Endothelial cell of umbilical vein (primary cell): ENCODE measurements at regions not wholly inside any gene's neighbourhood (a gene's known extent, or its start where the extent isn't known, plus 50 kb on each side); places are given as distances from the start of the nearest gene placed in this dataset.

Experiments used
- BruUV-seq: library from RNA; stranded (reverse); fragments of 400-500 nt; replicated peaks from 2 replicates; lab custom pipeline; 2021; lab: Mats Ljungman, UMichigan
- CTCF ChIA-PET: fragments of 300-600, 350-600 bp; sonication (Branson Sonifier 250); formaldehyde crosslinking; loops from one replicate; lab custom pipeline; 2021; ENCODE audit warnings: antibody characterized with exemption, inconsistent platforms; lab: Charles Lee
- POLR2A ChIA-PET: fragments of 300-600, 350-600 bp; sonication (Branson Sonifier 250); formaldehyde crosslinking; loops from one replicate; lab custom pipeline; 2021; ENCODE audit warnings: antibody characterized with exemption, inconsistent platforms; lab: Charles Lee
- DNase-seq: peaks from one replicate; pipeline ENCODE4 v3.0.0-alpha.2; 2011; ENCODE audit warnings: low read depth, low spot score
- FAIRE-seq: peaks from 2 replicates; lab custom pipeline; 2011; peaks lifted over from hg19 to GRCh38; lab: Jason Lieb, UNC
- H2AFZ ChIP-seq: 2 replicates; pipeline ENCODE4 v1.6.0; 2012; ENCODE audit warnings: low read depth, low read length, control low read depth, inconsistent platforms
- H3K27ac ChIP-seq: 2 replicates; pipeline ENCODE4 v1.5.1; 2011; ENCODE audit warnings: low read depth, mild to moderate bottlenecking, control low read depth, low read length, moderate library complexity; ENCODE audit not compliant: insufficient read depth
- H3K27me3 ChIP-seq, 2 experiments: 2 replicates each; pipeline versions ENCODE4 v1.6.0 to v1.6.1; 2011; ENCODE audit warnings: low read length in 2 of 2, mixed read lengths in 1 of 2; ENCODE audit not compliant: control insufficient read depth in 2 of 2, insufficient read depth in 2 of 2
- H3K36me3 ChIP-seq, 2 experiments: 2 replicates in 1 of 2; 3 replicates in 1 of 2; pipeline ENCODE4 v1.5.1; 2011; ENCODE audit warnings: low read length in 2 of 2, mild to moderate bottlenecking in 1 of 2, moderate library complexity in 1 of 2; ENCODE audit not compliant: control insufficient read depth in 2 of 2, insufficient read depth in 2 of 2; ENCODE audit errors: extremely low read depth in 1 of 2
- H3K4me1 ChIP-seq: 3 replicates; pipeline ENCODE4 v1.5.1; 2011; ENCODE audit warnings: mild to moderate bottlenecking, low read length; ENCODE audit not compliant: control insufficient read depth, insufficient read depth; ENCODE audit errors: extremely low read depth
- H3K4me2 ChIP-seq: 2 replicates; pipeline ENCODE4 v1.6.1; 2011; ENCODE audit warnings: low read length, control low read depth, mixed read lengths; ENCODE audit not compliant: insufficient read depth
- H3K4me3 ChIP-seq, 3 experiments: fragments of 200-600 bp in 1 of 3; sonication (generic), shearing (Covaris generic) in 1 of 3; replicated peaks in 1 of 3; 2 replicates each; pipeline ENCODE4 v1.5.1; 2011 to 2016; ENCODE audit warnings: control low read depth in 3 of 3, low read length in 3 of 3, mild to moderate bottlenecking in 2 of 3, inconsistent platforms in 1 of 3, low read depth in 1 of 3, moderate library complexity in 1 of 3; ENCODE audit not compliant: insufficient read depth in 1 of 3
- H3K79me2 ChIP-seq: 2 replicates; pipeline ENCODE4 v1.6.0; 2012; ENCODE audit warnings: low read length, inconsistent platforms; ENCODE audit not compliant: control insufficient read depth, insufficient read depth
- H3K9ac ChIP-seq: replicated peaks from 2 replicates; pipeline ENCODE3; 2011; ENCODE audit warnings: low read length, control low read depth; ENCODE audit not compliant: insufficient read depth; ENCODE audit errors: extremely low read depth
- H3K9me1 ChIP-seq: replicated peaks from 3 replicates; pipeline ENCODE4 v1.6.0; 2011; ENCODE audit warnings: mild to moderate bottlenecking, low read length; ENCODE audit not compliant: control insufficient read depth, insufficient read depth; ENCODE audit errors: extremely low read depth
- H3K9me3 ChIP-seq: replicated peaks from 2 replicates; pipeline ENCODE4 v1.5.1; 2012; ENCODE audit warnings: low read length, inconsistent platforms; ENCODE audit not compliant: control insufficient read depth, insufficient read depth
- H4K20me1 ChIP-seq: replicated peaks from 2 replicates; pipeline ENCODE3; 2011; ENCODE audit warnings: mild to moderate bottlenecking, low read length; ENCODE audit not compliant: control insufficient read depth, insufficient read depth; ENCODE audit errors: extremely low read depth
- EZH2 ChIP-seq: IDR thresholded peaks from 2 replicates; pipeline ENCODE4 v1.6.1; 2012; ENCODE audit warnings: borderline replicate concordance, low read depth, mild to moderate bottlenecking, moderate library complexity, low read length, inconsistent platforms; ENCODE audit not compliant: severe bottlenecking
- FOS ChIP-seq: IDR thresholded peaks from 2 replicates; pipeline ENCODE4 v1.6.1; 2011; ENCODE audit warnings: mild to moderate bottlenecking, low read length, moderate library complexity, borderline replicate concordance; ENCODE audit not compliant: insufficient read depth
- GATA2 ChIP-seq: IDR thresholded peaks from 2 replicates; pipeline ENCODE4 v1.7.0; 2011; ENCODE audit warnings: low read depth, mild to moderate bottlenecking, moderate library complexity, mixed read lengths, low read length; ENCODE audit not compliant: insufficient read length, insufficient read depth
- JUN ChIP-seq: IDR thresholded peaks from 2 replicates; pipeline ENCODE4 v1.6.1; 2011; ENCODE audit warnings: borderline replicate concordance, low read depth; ENCODE audit not compliant: insufficient read length, insufficient read depth
- MYC ChIP-seq: IDR thresholded peaks from one replicate; pipeline ENCODE4 v1.6.1; 2011; ENCODE audit warnings: mild to moderate bottlenecking, low read depth, low read length
- POLR2A ChIP-seq: IDR thresholded peaks from 2 replicates; pipeline ENCODE4 v1.6.1; 2012; ENCODE audit warnings: low read depth, mild to moderate bottlenecking, control low read depth, low read length
- POLR2AphosphoS5 ChIP-seq: IDR thresholded peaks from 2 replicates; pipeline ENCODE4 v1.6.1; 2012; ENCODE audit warnings: low read depth, mild to moderate bottlenecking, control low read depth, low read length, moderate library complexity; ENCODE audit not compliant: insufficient read depth
- dilution Hi-C: fragments of 300-500 bp; cut with MboI; formaldehyde crosslinking; loops from one replicate; pipeline ENCODE4 v1.15.0; 2019; ENCODE audit warnings: low sequenced_read_pairs; ENCODE audit not compliant: extremely low pct_ligation_motif_present
- intact Hi-C: fragments of 100-400 bp; cut with micrococcal nuclease; formaldehyde crosslinking; loops from one replicate; pipeline ENCODE4 v1.10.0; 2022
- TF ChIP-seq, protein P1 (sequence below): IDR thresholded peaks from 2 replicates; pipeline ENCODE4 v1.6.1; 2011; ENCODE audit not compliant: insufficient read depth, insufficient read length
- TF ChIP-seq, protein P2 (sequence below), 2 donors: IDR thresholded peaks; 1 replicate in 1 of 2; 2 replicates in 1 of 2; pipeline ENCODE4 v1.5.1; 2011; ENCODE audit warnings: low read length in 2 of 2, mild to moderate bottlenecking in 2 of 2, moderate library complexity in 2 of 2, control low read depth in 1 of 2, inconsistent platforms in 1 of 2, low read depth in 1 of 2; ENCODE audit not compliant: insufficient read depth in 1 of 2; ENCODE audit errors: extremely low read depth in 1 of 2

DNA sequence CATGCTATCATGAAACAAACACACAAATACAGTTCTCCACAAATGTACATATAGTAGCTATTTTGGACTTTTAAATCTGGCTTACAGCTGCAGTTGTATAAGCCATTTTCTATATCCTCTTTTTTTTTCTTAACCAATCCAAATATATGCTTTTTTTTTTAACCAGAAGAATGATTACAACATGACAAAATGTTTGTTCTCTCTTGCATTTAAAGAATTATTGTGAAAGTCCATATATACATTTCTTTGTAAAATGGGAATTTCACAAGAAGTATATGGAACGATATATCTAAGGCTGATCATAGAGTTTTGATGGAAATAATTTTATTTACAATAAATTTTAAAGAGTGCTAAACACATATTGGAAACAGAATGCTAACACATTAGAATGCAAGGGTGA, 95.6 kb downstream of the CD200R1L start:
- TF ChIP-seq MYC (no peak), POLR2A (no peak), FOS (no peak), POLR2AphosphoS5 (no peak), EZH2 (no peak), JUN (no peak), GATA2 (no peak)
- TF ChIP-seq, protein P1, sequence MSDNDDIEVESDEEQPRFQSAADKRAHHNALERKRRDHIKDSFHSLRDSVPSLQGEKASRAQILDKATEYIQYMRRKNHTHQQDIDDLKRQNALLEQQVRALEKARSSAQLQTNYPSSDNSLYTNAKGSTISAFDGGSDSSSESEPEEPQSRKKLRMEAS, result no peak
- TF ChIP-seq, protein P2, sequence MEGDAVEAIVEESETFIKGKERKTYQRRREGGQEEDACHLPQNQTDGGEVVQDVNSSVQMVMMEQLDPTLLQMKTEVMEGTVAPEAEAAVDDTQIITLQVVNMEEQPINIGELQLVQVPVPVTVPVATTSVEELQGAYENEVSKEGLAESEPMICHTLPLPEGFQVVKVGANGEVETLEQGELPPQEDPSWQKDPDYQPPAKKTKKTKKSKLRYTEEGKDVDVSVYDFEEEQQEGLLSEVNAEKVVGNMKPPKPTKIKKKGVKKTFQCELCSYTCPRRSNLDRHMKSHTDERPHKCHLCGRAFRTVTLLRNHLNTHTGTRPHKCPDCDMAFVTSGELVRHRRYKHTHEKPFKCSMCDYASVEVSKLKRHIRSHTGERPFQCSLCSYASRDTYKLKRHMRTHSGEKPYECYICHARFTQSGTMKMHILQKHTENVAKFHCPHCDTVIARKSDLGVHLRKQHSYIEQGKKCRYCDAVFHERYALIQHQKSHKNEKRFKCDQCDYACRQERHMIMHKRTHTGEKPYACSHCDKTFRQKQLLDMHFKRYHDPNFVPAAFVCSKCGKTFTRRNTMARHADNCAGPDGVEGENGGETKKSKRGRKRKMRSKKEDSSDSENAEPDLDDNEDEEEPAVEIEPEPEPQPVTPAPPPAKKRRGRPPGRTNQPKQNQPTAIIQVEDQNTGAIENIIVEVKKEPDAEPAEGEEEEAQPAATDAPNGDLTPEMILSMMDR (IDR thresholded peaks at IDR 0.05; ENCODE audit: extremely low read depth in 1 of 2, insufficient read depth in 1 of 2, low read depth in 1 of 2, low read length in 2 of 2), result no peak
- no peak for FAIRE-seq
- ChIA-PET POLR2A (no interaction called here), CTCF (interaction anchor here (1.2 to 3.1 kb wide), 4 partner anchors 15 to 228 kb away, joined by 3 to 24 read pairs (median 4); no protein-coding TSS in a partner anchor)
- Histone ChIP-seq H3K4me2 (no peak overlapping the region), H3K27ac (no peak overlapping the region), H3K4me3 (no peak overlapping the region), H3K4me1 (no peaks in the 10 kb centered on the region), H3K27me3 (no peaks in the 10 kb centered on the region), H4K20me1 (no peaks in the 10 kb centered on the region), H3K9me3 (no peaks in the 10 kb centered on the region), H3K9me1 (no peaks in the 10 kb centered on the region), H3K9ac (no peak overlapping the region), H3K36me3 (no peaks in the 10 kb centered on the region), H2AFZ (no peak overlapping the region), H3K79me2 (no peaks in the 10 kb centered on the region)
- no TSS peak for BruUV-seq
- dilution Hi-C loops, result no loop called here
- DNase-seq, result no peak
- intact Hi-C loops, result no loop called here
